Anterior cingulate cortex (tissue), 58 donors: ENCODE measurements at regions not wholly inside any gene's neighbourhood (a gene's known extent, or its start where the extent isn't known, plus 50 kb on each side); places are given as distances from the start of the nearest gene placed in this dataset.
"Not testable (repeated sequence)": the region's sequence is repeated elsewhere in the genome, so short reads cannot be mapped to it uniquely, and the experiment has no call there.

Experiments
- DNase-seq, 58 donors: peaks; one replicate each; lab custom pipeline; 2025; lab: John Stamatoyannopoulos, UW

- DNase-seq, result not testable (repeated sequence)
Observed at GRCh38 chr12:8389296-8389695, 66.5 kb upstream of the CLEC6A start.

GRCh38 chr12:8390001-8390777 is 65.6 kb upstream of the CLEC6A start:
- DNase-seq, result peak in 30 of 58 donors; percentile 2 to 76 (median 20)

- DNase-seq, result peak in 43 of 58 donors; percentile 7 to 68 (median 28)
Observed at GRCh38 chr12:8396225-8397071, 59.3 kb upstream of the CLEC6A start.

- DNase-seq, result not testable (repeated sequence)
Observed at GRCh38 chr12:8397378-8397777, 58.4 kb upstream of the CLEC6A start.

- DNase-seq, result not testable (repeated sequence)
Observed at GRCh38 chr12:8399496-8400034, 56.2 kb upstream of the CLEC6A start.

GRCh38 chr12:8403834-8404233 is 51.9 kb upstream of the CLEC6A start:
- not testable (repeated sequence) for DNase-seq

GRCh38 chr12:8404341-8404740 is 51.4 kb upstream of the CLEC6A start:
- not testable (repeated sequence) for DNase-seq
